H9 (cell line): ENCODE measurements at regions not wholly inside any gene's neighbourhood (a gene's known extent, or its start where the extent isn't known, plus 50 kb on each side); places are given as distances from the start of the nearest gene placed in this dataset.

Source experiments
- DNase-seq: peaks from one replicate; pipeline ENCODE4 v3.0.0-alpha.2; 2017
- H2AFZ ChIP-seq: one replicate; pipeline ENCODE4 v1.6.1; 2013; ENCODE audit warnings: mild to moderate bottlenecking, low read length, control low read depth, moderate library complexity
- H2AK5ac ChIP-seq: 2 replicates; pipeline ENCODE4 v1.6.1; 2013; ENCODE audit warnings: low read length, control low read depth, mixed read lengths; ENCODE audit not compliant: insufficient read length
- H2BK120ac ChIP-seq: one replicate; pipeline ENCODE4 v1.6.1; 2013; ENCODE audit warnings: low read depth, mild to moderate bottlenecking, low read length, control low read depth, inconsistent platforms; ENCODE audit not compliant: poor library complexity, severe bottlenecking
- H2BK12ac ChIP-seq: 2 replicates; pipeline ENCODE4 v1.6.1; 2013; ENCODE audit warnings: low read length, control low read depth, mixed read lengths, low read depth; ENCODE audit not compliant: insufficient read length
- H2BK15ac ChIP-seq: 2 replicates; pipeline ENCODE4 v1.6.1; 2013; ENCODE audit warnings: low read depth, low read length, control low read depth
- H2BK20ac ChIP-seq: one replicate; pipeline ENCODE4 v1.6.1; 2013; ENCODE audit warnings: low read depth, mild to moderate bottlenecking, low read length, control low read depth, inconsistent platforms; ENCODE audit not compliant: poor library complexity, severe bottlenecking
- H2BK5ac ChIP-seq: 2 replicates; pipeline ENCODE4 v1.6.1; 2013; ENCODE audit warnings: low read length, control low read depth, mixed read lengths; ENCODE audit not compliant: insufficient read length
- H3K14ac ChIP-seq: 2 replicates; pipeline ENCODE4 v1.6.1; 2013; ENCODE audit warnings: low read length, control low read depth; ENCODE audit not compliant: insufficient read depth
- H3K18ac ChIP-seq: 2 replicates; pipeline ENCODE4 v1.6.1; 2013; ENCODE audit warnings: low read depth, mild to moderate bottlenecking, mixed read lengths, low read length, control low read depth; ENCODE audit not compliant: insufficient read length
- H3K23ac ChIP-seq: 2 replicates; pipeline ENCODE4 v1.6.1; 2013; ENCODE audit warnings: low read length, control low read depth, mixed read lengths, low read depth; ENCODE audit not compliant: insufficient read length
- H3K23me2 ChIP-seq: 2 replicates; pipeline ENCODE4 v1.6.1; 2013; ENCODE audit warnings: low read depth, mild to moderate bottlenecking, mixed read lengths, low read length, control low read depth; ENCODE audit not compliant: insufficient read length, poor library complexity, severe bottlenecking
- H3K27ac ChIP-seq: 2 replicates; pipeline ENCODE4 v1.5.1; 2013; ENCODE audit warnings: low read length, control low read depth, mixed read lengths, low read depth; ENCODE audit not compliant: insufficient read length
- H3K27me3 ChIP-seq: 2 replicates; pipeline ENCODE4 v1.6.1; 2013; ENCODE audit warnings: low read length, control low read depth, inconsistent platforms; ENCODE audit not compliant: insufficient read depth
- H3K4ac ChIP-seq: 2 replicates; pipeline ENCODE4 v1.6.1; 2013; ENCODE audit warnings: low read depth, mild to moderate bottlenecking, control low read depth, inconsistent platforms, low read length, moderate library complexity
- H3K4me1 ChIP-seq: 2 replicates; pipeline ENCODE4 v1.6.1; 2013; ENCODE audit warnings: low read length, control low read depth, inconsistent platforms; ENCODE audit not compliant: insufficient read depth
- H3K4me2 ChIP-seq: 2 replicates; pipeline ENCODE4 v1.6.1; 2013; ENCODE audit warnings: low read length, control low read depth, mixed read lengths; ENCODE audit not compliant: insufficient read length, insufficient read depth
- H3K56ac ChIP-seq: 2 replicates; pipeline ENCODE4 v1.6.1; 2013; ENCODE audit warnings: low read depth, mild to moderate bottlenecking, mixed read lengths, low read length, control low read depth; ENCODE audit not compliant: insufficient read length
- H3K79me1 ChIP-seq: 2 replicates; pipeline ENCODE4 v1.6.1; 2013; ENCODE audit warnings: low read depth, mild to moderate bottlenecking, moderate library complexity, low read length, control low read depth, inconsistent platforms; ENCODE audit not compliant: insufficient read depth, poor library complexity, severe bottlenecking
- H3K79me2 ChIP-seq: 2 replicates; pipeline ENCODE4 v1.6.1; 2013; ENCODE audit warnings: low read length, control low read depth, inconsistent platforms; ENCODE audit not compliant: insufficient read depth
- H3K9ac ChIP-seq: 2 replicates; pipeline ENCODE4 v1.6.1; 2013; ENCODE audit warnings: low read length, control low read depth, mixed read lengths; ENCODE audit not compliant: insufficient read length; ENCODE audit errors: extremely low read depth
- H3K9me3 ChIP-seq: one replicate; pipeline ENCODE4 v1.6.1; 2013; ENCODE audit warnings: low read depth, low read length, inconsistent platforms; ENCODE audit not compliant: control insufficient read depth
- H3T11ph ChIP-seq: one replicate; pipeline ENCODE4 v1.6.1; 2013; ENCODE audit warnings: mild to moderate bottlenecking, low read length, control low read depth, inconsistent platforms
- H4K20me1 ChIP-seq: one replicate; pipeline ENCODE4 v1.6.1; 2013; ENCODE audit not compliant: control insufficient read depth, insufficient read length, insufficient read depth
- H4K5ac ChIP-seq: 2 replicates; pipeline ENCODE4 v1.6.1; 2013; ENCODE audit warnings: low read depth, mild to moderate bottlenecking, mixed read lengths, low read length, control low read depth; ENCODE audit not compliant: insufficient read length
- H4K8ac ChIP-seq: replicated peaks from 2 replicates; pipeline ENCODE4 v1.6.1; 2013; ENCODE audit warnings: low read length, control low read depth, mixed read lengths, low read depth; ENCODE audit not compliant: insufficient read length
- H4K91ac ChIP-seq: 2 replicates; pipeline ENCODE4 v1.6.1; 2013; ENCODE audit warnings: low read depth, mild to moderate bottlenecking, moderate library complexity, mixed read lengths, low read length, control low read depth; ENCODE audit not compliant: insufficient read length
- H3K27ac Mint-ChIP-seq, 3 experiments: 2 replicates in 2 of 3; 3 replicates in 1 of 3; pipeline ENCODE4 v1.8.0; 2020 to 2021; ENCODE audit warnings: mixed read lengths in 3 of 3, mild to moderate bottlenecking in 1 of 3, moderate library complexity in 1 of 3
- H3K27me3 Mint-ChIP-seq: 2 replicates; pipeline ENCODE4 v1.8.0; 2021; ENCODE audit warnings: low read depth, mild to moderate bottlenecking, moderate library complexity, mixed read lengths
- H3K36me3 Mint-ChIP-seq, 3 experiments: 2 replicates in 2 of 3; 3 replicates in 1 of 3; pipeline ENCODE4 v1.8.0; 2020 to 2021; ENCODE audit warnings: low read depth in 3 of 3, mixed read lengths in 3 of 3; ENCODE audit not compliant: insufficient read depth in 1 of 3
- H3K4me1 Mint-ChIP-seq, 2 experiments: 2 replicates each; pipeline ENCODE4 v1.8.0; 2020; ENCODE audit warnings: mixed read lengths in 2 of 2
- H3K4me3 Mint-ChIP-seq, 2 experiments: 2 replicates in 1 of 2; 3 replicates in 1 of 2; pipeline ENCODE4 v1.8.0; 2020 to 2021; ENCODE audit warnings: mild to moderate bottlenecking in 2 of 2, mixed read lengths in 2 of 2, moderate library complexity in 1 of 2
- H3K9me3 Mint-ChIP-seq, 2 experiments: 2 replicates in 1 of 2; 3 replicates in 1 of 2; pipeline ENCODE4 v1.8.0; 2020; ENCODE audit warnings: mild to moderate bottlenecking in 2 of 2, mixed read lengths in 2 of 2, moderate library complexity in 1 of 2
- WGBS: extraction: QIAGEN DNeasy Blood & Tissue Kit; methylation state at CpG from one replicate; pipeline ENCODE4 v1.1.7; 2013; ENCODE audit warnings: missing lambda C conversion rate, low lambda C conversion rate, mixed read lengths; ENCODE audit not compliant: insufficient read length; ENCODE audit errors: extremely low coverage; 5-methylcytosine and 5-hydroxymethylcytosine counted together
- TF ChIP-seq, protein P1 (sequence below): fragments of 200-600 bp; sonication (generic); conservative IDR thresholded peaks from 3 replicates; pipeline ENCODE4 v1.8.0; 2021; ENCODE audit warnings: antibody characterized with exemption, mild to moderate bottlenecking

DNA sequence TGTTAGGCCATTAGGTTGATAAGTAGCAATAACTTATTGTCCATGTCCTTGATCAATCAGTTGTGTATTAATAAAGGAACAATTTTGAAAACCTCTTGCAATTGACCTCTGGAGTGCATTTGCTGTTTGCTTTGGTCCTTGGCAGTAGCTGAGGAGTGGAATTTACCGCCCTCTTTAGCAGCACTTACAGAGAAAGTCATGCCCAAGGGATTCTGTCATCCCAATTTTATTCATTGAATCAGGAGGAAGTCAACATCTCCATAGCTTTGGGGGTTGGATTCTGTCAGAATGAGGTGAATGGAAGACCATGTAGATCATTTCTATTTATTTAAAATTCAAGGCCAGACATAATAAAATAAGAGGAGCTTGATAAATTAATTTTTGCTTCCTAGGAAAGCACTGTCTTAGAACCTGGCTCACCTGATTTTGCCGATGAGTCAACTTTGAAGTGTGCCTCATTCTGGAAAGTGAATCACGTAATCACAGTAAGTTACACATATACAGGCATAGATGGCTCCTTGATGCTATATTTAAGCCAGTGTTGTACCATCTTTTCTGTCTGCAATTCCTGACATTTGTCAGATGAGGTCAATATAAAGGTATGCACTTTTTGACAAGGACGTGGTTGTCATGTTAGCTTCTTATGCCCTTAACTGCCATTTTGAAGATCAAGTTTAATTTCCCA, 128.7 kb upstream of the MLIP start:
- no peak overlapping the region for H3K27ac ChIP-seq
- H2BK5ac ChIP-seq, result no peak overlapping the region
- H4K91ac ChIP-seq, result no peak overlapping the region
- H2BK15ac ChIP-seq, result no peak overlapping the region
- Mint-ChIP-seq H3K36me3 (no peaks in the 10 kb centered on the region), H3K27me3 (no peaks in the 10 kb centered on the region), H3K4me1 (peaks cover 7 to 10% of the 10 kb centered on the region in 2 experiments), H3K27ac (no peak overlapping the region), H3K9me3 (no peaks in the 10 kb centered on the region; a peak in 1 of 5 replicates), H3K4me3 (no peak overlapping the region)
- H3K27me3 ChIP-seq, result no peaks in the 10 kb centered on the region
- no peak overlapping the region for H2AFZ ChIP-seq
- TF ChIP-seq, protein P1, sequence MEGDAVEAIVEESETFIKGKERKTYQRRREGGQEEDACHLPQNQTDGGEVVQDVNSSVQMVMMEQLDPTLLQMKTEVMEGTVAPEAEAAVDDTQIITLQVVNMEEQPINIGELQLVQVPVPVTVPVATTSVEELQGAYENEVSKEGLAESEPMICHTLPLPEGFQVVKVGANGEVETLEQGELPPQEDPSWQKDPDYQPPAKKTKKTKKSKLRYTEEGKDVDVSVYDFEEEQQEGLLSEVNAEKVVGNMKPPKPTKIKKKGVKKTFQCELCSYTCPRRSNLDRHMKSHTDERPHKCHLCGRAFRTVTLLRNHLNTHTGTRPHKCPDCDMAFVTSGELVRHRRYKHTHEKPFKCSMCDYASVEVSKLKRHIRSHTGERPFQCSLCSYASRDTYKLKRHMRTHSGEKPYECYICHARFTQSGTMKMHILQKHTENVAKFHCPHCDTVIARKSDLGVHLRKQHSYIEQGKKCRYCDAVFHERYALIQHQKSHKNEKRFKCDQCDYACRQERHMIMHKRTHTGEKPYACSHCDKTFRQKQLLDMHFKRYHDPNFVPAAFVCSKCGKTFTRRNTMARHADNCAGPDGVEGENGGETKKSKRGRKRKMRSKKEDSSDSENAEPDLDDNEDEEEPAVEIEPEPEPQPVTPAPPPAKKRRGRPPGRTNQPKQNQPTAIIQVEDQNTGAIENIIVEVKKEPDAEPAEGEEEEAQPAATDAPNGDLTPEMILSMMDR, result no peak
- H2AK5ac ChIP-seq, result no peak overlapping the region
- H3K4me1 ChIP-seq, result no peaks in the 10 kb centered on the region
- H3K23ac ChIP-seq, result no peak overlapping the region
- no peak overlapping the region for H2BK120ac ChIP-seq
- H3K56ac ChIP-seq, result no peak overlapping the region
- no peak overlapping the region for H2BK12ac ChIP-seq
- no peaks in the 10 kb centered on the region for H4K20me1 ChIP-seq
- no peak overlapping the region for H3K18ac ChIP-seq
- no peak overlapping the region for H4K5ac ChIP-seq
- H3K4ac ChIP-seq, result no peak overlapping the region
- H3K14ac ChIP-seq, result no peak overlapping the region
- no peaks in the 10 kb centered on the region for H3K23me2 ChIP-seq
- no CpG with 5 or more reads among the region's 4 CpGs for WGBS
- no peaks in the 10 kb centered on the region for H3K9me3 ChIP-seq
- no peak overlapping the region for H3K4me2 ChIP-seq
- DNase-seq, result no peak
- no peaks in the 10 kb centered on the region for H3K79me2 ChIP-seq
- H4K8ac ChIP-seq, result no peak overlapping the region
- H3T11ph ChIP-seq, result no peak overlapping the region
- H3K79me1 ChIP-seq, result no peaks in the 10 kb centered on the region
- H2BK20ac ChIP-seq, result no peak overlapping the region
- no peak overlapping the region for H3K9ac ChIP-seq
